T-cell (primary cell): ENCODE measurements at regions not wholly inside any gene's neighbourhood (a gene's known extent, or its start where the extent isn't known, plus 50 kb on each side); places are given as distances from the start of the nearest gene placed in this dataset.

Experiments used
- ATAC-seq, 4 experiments: fragments of 200-7000 bp in 3 of 4; fragments of 150-1000 bp in 1 of 4; cut with Tn5 transposase; replicated peaks in 1 of 4; 1 replicate in 3 of 4; 2 replicates in 1 of 4; pipeline ENCODE4 v1.10.0; 2021; ENCODE audit warnings: moderate library complexity in 3 of 4, mild to moderate bottlenecking in 2 of 4, moderate number of reproducible peaks in 1 of 4
- CTCF ChIA-PET, 2 donors: fragments of 300-600 bp; sonication (Branson Sonifier 250); formaldehyde crosslinking; loops; one replicate each; lab custom pipeline; 2022; ENCODE audit warnings: antibody characterized with exemption in 2 of 2; lab: Charles Lee
- POLR2A ChIA-PET, 2 donors: fragments of 300-600 bp; sonication (Branson Sonifier 250); formaldehyde crosslinking; loops; one replicate each; lab custom pipeline; 2022; ENCODE audit warnings: antibody characterized with exemption in 2 of 2; lab: Charles Lee
- DNase-seq, 35 experiments: peaks; one replicate each; pipeline versions ENCODE4 v3.0.0 to v3.0.0-alpha.2; 2013 to 2023
- H3K27ac ChIP-seq: one replicate; pipeline ENCODE4 v1.5.1; 2013; ENCODE audit warnings: low read length
- H3K27me3 ChIP-seq, 2 experiments: replicated peaks in 1 of 2; 1 replicate in 1 of 2; 2 replicates in 1 of 2; pipeline versions ENCODE4 v1.6.1 to v1.7.0; 2013; ENCODE audit warnings: low read length in 1 of 2, mixed read lengths in 1 of 2; ENCODE audit not compliant: control insufficient read depth in 2 of 2, insufficient read depth in 2 of 2; ENCODE audit errors: extremely low read depth in 1 of 2
- H3K36me3 ChIP-seq, 2 donors: 1 replicate in 1 of 2; 2 replicates in 1 of 2; pipeline versions ENCODE4 v1.6.1 to v1.7.0; 2013; ENCODE audit warnings: low read length in 1 of 2; ENCODE audit not compliant: control insufficient read depth in 2 of 2, insufficient read depth in 1 of 2; ENCODE audit errors: extremely low read depth in 1 of 2
- H3K4me1 ChIP-seq, 2 experiments: 1 replicate in 1 of 2; 2 replicates in 1 of 2; pipeline versions ENCODE4 v1.6.1 to v1.7.0; 2013; ENCODE audit warnings: low read length in 2 of 2, mixed read lengths in 1 of 2; ENCODE audit not compliant: insufficient read depth in 2 of 2, control insufficient read depth in 1 of 2; ENCODE audit errors: extremely low read depth in 1 of 2
- H3K4me3 ChIP-seq, 2 donors: 1 replicate in 1 of 2; 2 replicates in 1 of 2; pipeline versions ENCODE4 v1.5.1 to v1.7.0; 2013; ENCODE audit warnings: mild to moderate bottlenecking in 2 of 2, low read length in 1 of 2, moderate library complexity in 1 of 2; ENCODE audit not compliant: control insufficient read depth in 1 of 2; ENCODE audit errors: extremely low read depth in 1 of 2
- H3K9me3 ChIP-seq: 2 replicates; pipeline ENCODE4 v1.7.0; 2013
- H3K27ac Mint-ChIP-seq, 2 donors: one replicate each; pipeline ENCODE4 v1.8.0; 2020 to 2021; ENCODE audit warnings: mild to moderate bottlenecking in 2 of 2, mixed read lengths in 2 of 2
- H3K27me3 Mint-ChIP-seq, 2 donors: one replicate each; pipeline ENCODE4 v1.8.0; 2021 to 2022; ENCODE audit warnings: mixed read lengths in 2 of 2
- H3K36me3 Mint-ChIP-seq: one replicate; pipeline ENCODE4 v1.8.0; 2021; ENCODE audit warnings: mixed read lengths
- H3K4me1 Mint-ChIP-seq, 3 donors: one replicate each; pipeline ENCODE4 v1.8.0; 2020 to 2022; ENCODE audit warnings: mixed read lengths in 3 of 3, mild to moderate bottlenecking in 1 of 3
- H3K4me3 Mint-ChIP-seq, 3 donors: one replicate each; pipeline ENCODE4 v1.8.0; 2020 to 2022; ENCODE audit warnings: mild to moderate bottlenecking in 3 of 3, mixed read lengths in 3 of 3, moderate library complexity in 3 of 3
- H3K9me3 Mint-ChIP-seq, 3 donors: one replicate each; pipeline ENCODE4 v1.8.0; 2020 to 2022; ENCODE audit warnings: mixed read lengths in 3 of 3
- WGBS: methylation state at CpG from one replicate; pipeline ENCODE4 v1.1.5; 2013; ENCODE audit warnings: missing lambda C conversion rate; ENCODE audit not compliant: insufficient coverage; 5-methylcytosine and 5-hydroxymethylcytosine counted together

GRCh38 chr22:26804911-26805539, 147.6 kb downstream of the MIAT start:
- peaks cover 56% of the 10 kb centered on the region for H3K36me3 Mint-ChIP-seq
- ATAC-seq, result no peak
- H3K27me3 Mint-ChIP-seq, result no peaks in the 10 kb centered on the region
- no peak overlapping the region for H3K27ac Mint-ChIP-seq
- Histone ChIP-seq H3K4me1 (no peaks in the 10 kb centered on the region), H3K4me3 (no peak overlapping the region), H3K9me3 (no peaks in the 10 kb centered on the region), H3K27ac (no peak overlapping the region), H3K36me3 (peaks cover 0 to 4% of the 10 kb centered on the region in 2 donors), H3K27me3 (no peaks in the 10 kb centered on the region)
- WGBS, result 76% methylated on average over 11 of the region's 12 CpGs
- H3K9me3 Mint-ChIP-seq, result no peaks in the 10 kb centered on the region
- H3K4me3 Mint-ChIP-seq, result no peak overlapping the region
- no peaks in the 10 kb centered on the region for H3K4me1 Mint-ChIP-seq
- no peak for DNase-seq
- ChIA-PET POLR2A (no interaction called here), CTCF (no interaction called here)

GRCh38 chr22:26806445-26807175, 149.2 kb downstream of the MIAT start:
- no peaks in the 10 kb centered on the region for H3K27me3 ChIP-seq
- H3K36me3 Mint-ChIP-seq, result peaks cover 50% of the 10 kb centered on the region
- H3K9me3 ChIP-seq, result no peaks in the 10 kb centered on the region
- DNase-seq (no peak), ATAC-seq (no peak)
- POLR2A ChIA-PET, result no interaction called here
- H3K27me3 Mint-ChIP-seq, result no peaks in the 10 kb centered on the region
- no peak overlapping the region for H3K4me3 Mint-ChIP-seq
- no peak overlapping the region for H3K4me3 ChIP-seq
- H3K4me1 ChIP-seq, result no peaks in the 10 kb centered on the region
- H3K27ac Mint-ChIP-seq, result no peak overlapping the region
- WGBS, result 91% methylated on average over 14 of the region's 14 CpGs
- H3K9me3 Mint-ChIP-seq, result no peaks in the 10 kb centered on the region
- H3K36me3 ChIP-seq, result peaks cover 0 to 1% of the 10 kb centered on the region in 2 donors
- H3K4me1 Mint-ChIP-seq, result no peaks in the 10 kb centered on the region
- H3K27ac ChIP-seq, result no peak overlapping the region
- CTCF ChIA-PET, result interaction anchor here in 1 of 2 donors (0.5 kb wide), 1 partner anchor 187 kb away, joined by 4 read pairs; no protein-coding TSS in a partner anchor

- no peaks in the 10 kb centered on the region for H3K9me3 ChIP-seq
- Mint-ChIP-seq H3K27me3 (no peaks in the 10 kb centered on the region), H3K27ac (no peak overlapping the region), H3K4me1 (no peaks in the 10 kb centered on the region), H3K9me3 (peaks cover 0 to 5% (median 0%) of the 10 kb centered on the region in 3 donors), H3K36me3 (peaks cover 51% of the 10 kb centered on the region), H3K4me3 (no peak overlapping the region)
- ChIA-PET POLR2A (no interaction called here), CTCF (no interaction called here)
- no CpG with 5 or more reads among the region's 4 CpGs for WGBS
- ATAC-seq (no peak), DNase-seq (no peak)
- no peak overlapping the region for H3K4me3 ChIP-seq
- no peak overlapping the region for H3K27ac ChIP-seq
- no peaks in the 10 kb centered on the region for H3K36me3 ChIP-seq
- no peaks in the 10 kb centered on the region for H3K27me3 ChIP-seq
- H3K4me1 ChIP-seq, result no peaks in the 10 kb centered on the region
Observed at GRCh38 chr22:26811647-26811992, 154.2 kb downstream of the MIAT start.

GRCh38 chr22:26812731-26813130, 155.3 kb downstream of the MIAT start:
- ATAC-seq (no peak), DNase-seq (no peak)
- Histone ChIP-seq H3K4me1 (no peaks in the 10 kb centered on the region), H3K9me3 (no peaks in the 10 kb centered on the region), H3K27me3 (no peaks in the 10 kb centered on the region), H3K36me3 (no peaks in the 10 kb centered on the region), H3K4me3 (no peak overlapping the region), H3K27ac (no peak overlapping the region)
- Mint-ChIP-seq H3K4me3 (no peak overlapping the region), H3K4me1 (no peaks in the 10 kb centered on the region), H3K27me3 (no peaks in the 10 kb centered on the region), H3K27ac (no peak overlapping the region), H3K9me3 (peaks cover 4 to 5% (median 5%) of the 10 kb centered on the region in 3 donors), H3K36me3 (peaks cover 55% of the 10 kb centered on the region)
- ChIA-PET POLR2A (no interaction called here), CTCF (no interaction called here)

GRCh38 chr22:26816726-26817125, 159.3 kb downstream of the MIAT start:
- no peaks in the 10 kb centered on the region for H3K36me3 ChIP-seq
- CTCF ChIA-PET, result no interaction called here
- no peaks in the 10 kb centered on the region for H3K4me1 ChIP-seq
- no peaks in the 10 kb centered on the region for H3K4me1 Mint-ChIP-seq
- POLR2A ChIA-PET, result no interaction called here
- WGBS, result no CpG with 5 or more reads among the region's 4 CpGs
- H3K27me3 ChIP-seq, result no peaks in the 10 kb centered on the region
- no peak overlapping the region for H3K27ac ChIP-seq
- ATAC-seq (no peak), DNase-seq (no peak)
- H3K36me3 Mint-ChIP-seq, result peaks cover 51% of the 10 kb centered on the region
- H3K9me3 ChIP-seq, result no peaks in the 10 kb centered on the region
- no peak overlapping the region for H3K27ac Mint-ChIP-seq
- no peak overlapping the region for H3K4me3 ChIP-seq
- no peaks in the 10 kb centered on the region for H3K27me3 Mint-ChIP-seq
- H3K9me3 Mint-ChIP-seq, result peaks cover 5 to 14% (median 11%) of the 10 kb centered on the region in 3 donors
- H3K4me3 Mint-ChIP-seq, result no peak overlapping the region

GRCh38 chr22:26817926-26818325, 160.5 kb downstream of the MIAT start:
- POLR2A ChIA-PET, result no interaction called here
- ATAC-seq (no peak), DNase-seq (no peak)
- no peaks in the 10 kb centered on the region for H3K4me1 Mint-ChIP-seq
- 67% methylated on average over 3 of the region's 4 CpGs for WGBS
- peaks cover 5 to 14% (median 11%) of the 10 kb centered on the region in 3 donors for H3K9me3 Mint-ChIP-seq
- no peak overlapping the region for H3K27ac Mint-ChIP-seq
- Histone ChIP-seq H3K36me3 (no peaks in the 10 kb centered on the region), H3K27ac (no peak overlapping the region), H3K4me3 (no peak overlapping the region), H3K9me3 (no peaks in the 10 kb centered on the region), H3K27me3 (no peaks in the 10 kb centered on the region), H3K4me1 (no peaks in the 10 kb centered on the region)
- H3K36me3 Mint-ChIP-seq, result peaks cover 44% of the 10 kb centered on the region
- CTCF ChIA-PET, result no interaction called here
- no peak overlapping the region for H3K4me3 Mint-ChIP-seq
- no peaks in the 10 kb centered on the region for H3K27me3 Mint-ChIP-seq
